Chondrocyte (in vitro differentiated cells): ENCODE measurements at regions not wholly inside any gene's neighbourhood (a gene's known extent, or its start where the extent isn't known, plus 50 kb on each side); places are given as distances from the start of the nearest gene placed in this dataset.

Experiments used
- DNase-seq: peaks from one replicate; pipeline ENCODE4 v3.0.0; 2021; ENCODE audit warnings: mixed read lengths, low spot score
- H3K27ac Mint-ChIP-seq: one replicate; pipeline ENCODE4 v1.8.0; 2021; ENCODE audit warnings: mild to moderate bottlenecking, moderate library complexity, mixed read lengths; ENCODE audit not compliant: unreplicated experiment
- H3K27me3 Mint-ChIP-seq: 2 replicates; pipeline ENCODE4 v1.8.0; 2021; ENCODE audit warnings: low read depth, mixed read lengths
- H3K36me3 Mint-ChIP-seq: 2 replicates; pipeline ENCODE4 v1.8.0; 2021; ENCODE audit warnings: low read depth, mixed read lengths
- H3K4me1 Mint-ChIP-seq: 2 replicates; pipeline ENCODE4 v1.8.0; 2021; ENCODE audit warnings: low read depth, mild to moderate bottlenecking, mixed read lengths
- H3K4me3 Mint-ChIP-seq: one replicate; pipeline ENCODE4 v1.8.0; 2021; ENCODE audit warnings: mild to moderate bottlenecking, moderate library complexity, mixed read lengths; ENCODE audit not compliant: unreplicated experiment
- H3K9me3 Mint-ChIP-seq: 2 replicates; pipeline ENCODE4 v1.8.0; 2021; ENCODE audit warnings: low read depth, mixed read lengths
- TF ChIP-seq, protein P1 (sequence below): fragments of 200-600 bp; sonication (generic); IDR thresholded peaks from 2 replicates; pipeline ENCODE4 v1.5.0; 2021; ENCODE audit warnings: antibody characterized with exemption, mild to moderate bottlenecking, moderate library complexity

DNA sequence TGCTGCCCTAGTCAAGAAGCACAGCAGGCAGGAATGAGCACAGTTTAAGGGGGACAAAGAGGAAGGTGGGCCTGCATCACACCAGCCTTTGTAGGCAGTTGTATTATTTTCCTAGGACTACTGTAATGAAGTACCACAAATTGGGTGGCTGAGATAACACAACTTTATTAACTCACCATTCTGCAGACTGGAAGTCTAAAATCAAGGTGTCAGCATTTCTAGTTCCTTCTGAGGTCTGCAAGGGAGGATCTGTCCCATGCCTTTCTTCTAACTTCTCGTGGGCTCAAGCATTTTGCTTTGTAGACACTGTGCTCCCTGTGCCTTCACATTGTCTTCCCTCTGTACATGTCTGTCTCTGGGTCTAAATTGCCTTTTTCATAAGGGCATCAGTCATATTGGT, 488.5 kb upstream of the JARID2 start:
- H3K27me3 Mint-ChIP-seq, result no peaks in the 10 kb centered on the region
- no peaks in the 10 kb centered on the region for H3K4me1 Mint-ChIP-seq
- no peak overlapping the region for H3K27ac Mint-ChIP-seq
- no peaks in the 10 kb centered on the region for H3K36me3 Mint-ChIP-seq
- DNase-seq, result no peak
- H3K4me3 Mint-ChIP-seq, result no peak overlapping the region
- peaks cover 3% of the 10 kb centered on the region for H3K9me3 Mint-ChIP-seq
- TF ChIP-seq, protein P1, sequence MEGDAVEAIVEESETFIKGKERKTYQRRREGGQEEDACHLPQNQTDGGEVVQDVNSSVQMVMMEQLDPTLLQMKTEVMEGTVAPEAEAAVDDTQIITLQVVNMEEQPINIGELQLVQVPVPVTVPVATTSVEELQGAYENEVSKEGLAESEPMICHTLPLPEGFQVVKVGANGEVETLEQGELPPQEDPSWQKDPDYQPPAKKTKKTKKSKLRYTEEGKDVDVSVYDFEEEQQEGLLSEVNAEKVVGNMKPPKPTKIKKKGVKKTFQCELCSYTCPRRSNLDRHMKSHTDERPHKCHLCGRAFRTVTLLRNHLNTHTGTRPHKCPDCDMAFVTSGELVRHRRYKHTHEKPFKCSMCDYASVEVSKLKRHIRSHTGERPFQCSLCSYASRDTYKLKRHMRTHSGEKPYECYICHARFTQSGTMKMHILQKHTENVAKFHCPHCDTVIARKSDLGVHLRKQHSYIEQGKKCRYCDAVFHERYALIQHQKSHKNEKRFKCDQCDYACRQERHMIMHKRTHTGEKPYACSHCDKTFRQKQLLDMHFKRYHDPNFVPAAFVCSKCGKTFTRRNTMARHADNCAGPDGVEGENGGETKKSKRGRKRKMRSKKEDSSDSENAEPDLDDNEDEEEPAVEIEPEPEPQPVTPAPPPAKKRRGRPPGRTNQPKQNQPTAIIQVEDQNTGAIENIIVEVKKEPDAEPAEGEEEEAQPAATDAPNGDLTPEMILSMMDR, result no peak

DNA sequence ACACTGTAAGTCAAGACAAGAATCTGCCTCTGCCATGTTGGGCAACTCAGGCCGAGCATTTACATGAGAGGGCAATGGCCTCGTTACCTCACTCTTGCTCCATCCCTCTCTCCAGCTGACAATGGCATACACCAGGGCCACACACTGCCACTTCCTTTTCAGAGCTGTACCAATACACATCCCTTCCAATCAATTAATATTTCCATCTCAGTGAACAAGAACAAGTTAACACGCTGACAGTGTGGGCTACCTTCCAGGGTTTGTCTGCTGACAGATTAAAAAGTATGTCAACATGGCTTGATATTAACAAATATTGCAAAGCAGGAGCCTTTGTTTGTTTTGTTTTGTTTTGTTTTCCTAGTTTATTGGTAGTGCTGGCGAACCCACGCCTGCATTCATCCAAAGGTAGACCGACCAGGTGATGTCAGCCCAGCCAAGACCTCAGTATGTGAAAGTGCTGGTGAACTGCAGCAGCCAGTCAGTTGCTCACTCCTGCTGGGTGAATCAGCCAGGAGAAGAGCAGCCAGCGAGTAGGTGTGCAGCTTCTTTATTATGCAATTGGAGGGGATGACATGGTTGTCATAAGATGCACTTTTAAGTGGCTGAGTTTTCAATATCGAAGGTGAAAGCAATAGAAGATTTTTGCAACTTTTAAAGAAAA, 487.3 kb upstream of the JARID2 start:
- Mint-ChIP-seq H3K36me3 (no peaks in the 10 kb centered on the region), H3K27ac (no peak overlapping the region), H3K27me3 (no peaks in the 10 kb centered on the region), H3K4me3 (no peak overlapping the region), H3K9me3 (peaks cover 2% of the 10 kb centered on the region), H3K4me1 (no peaks in the 10 kb centered on the region)
- DNase-seq, result no peak
- TF ChIP-seq, protein P1, result no peak

DNA sequence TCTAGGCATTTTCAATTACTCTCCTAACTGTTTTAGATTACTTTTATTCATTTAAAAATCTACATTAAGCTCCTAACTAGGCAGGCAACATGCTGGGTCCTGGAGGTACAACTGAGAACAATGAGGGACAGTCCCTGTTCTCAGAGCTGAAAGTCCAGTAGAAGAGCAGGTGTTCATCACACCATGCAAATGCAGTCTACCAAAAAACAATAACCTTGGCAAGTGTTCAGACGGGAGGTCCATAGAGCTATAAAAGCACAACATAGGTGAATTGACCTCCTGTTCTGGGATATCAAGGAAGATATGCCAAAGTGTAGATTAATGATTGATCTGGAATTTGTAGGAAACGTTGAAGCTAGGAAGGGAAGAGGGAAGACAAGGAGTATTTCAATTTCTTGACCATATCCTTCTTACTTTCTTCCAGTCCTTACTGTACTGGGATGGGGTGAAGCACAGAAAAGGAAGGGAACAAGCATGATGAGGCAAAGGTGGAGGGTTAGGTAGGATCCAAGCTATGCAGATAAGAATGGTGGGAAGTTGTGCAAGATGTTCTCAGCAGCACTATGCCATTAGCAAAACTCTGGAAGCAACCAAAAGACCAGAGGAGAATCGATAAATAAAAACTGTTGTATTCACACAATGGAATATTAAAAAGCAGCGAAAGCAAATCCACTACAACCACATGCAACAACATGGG, 485.7 kb upstream of the JARID2 start:
- Mint-ChIP-seq H3K9me3 (no peaks in the 10 kb centered on the region), H3K27ac (no peak overlapping the region), H3K4me3 (no peak overlapping the region), H3K4me1 (no peaks in the 10 kb centered on the region), H3K27me3 (no peaks in the 10 kb centered on the region), H3K36me3 (no peaks in the 10 kb centered on the region)
- no peak for DNase-seq
- TF ChIP-seq, protein P1, result no peak

DNA sequence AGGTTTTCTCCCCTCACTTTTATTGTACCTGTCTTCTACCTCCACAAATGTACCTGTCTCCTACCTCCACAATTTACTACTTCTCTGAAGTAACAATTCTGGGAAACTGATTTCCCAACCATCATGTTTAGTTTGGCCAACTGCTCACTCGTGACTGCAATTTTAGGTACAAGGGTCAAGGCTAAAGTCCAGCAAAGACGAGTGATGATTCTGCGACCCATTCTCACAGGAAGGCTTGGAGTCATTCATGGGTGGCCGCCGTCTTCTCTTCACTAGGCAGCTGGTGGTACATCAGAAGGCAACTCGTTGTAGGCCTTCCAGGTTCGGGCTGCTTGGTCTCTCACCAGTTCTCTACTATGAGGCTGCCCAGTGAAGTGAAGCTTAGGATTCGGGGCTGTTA, 483.8 kb upstream of the JARID2 start:
- H3K9me3 Mint-ChIP-seq, result no peaks in the 10 kb centered on the region

DNA sequence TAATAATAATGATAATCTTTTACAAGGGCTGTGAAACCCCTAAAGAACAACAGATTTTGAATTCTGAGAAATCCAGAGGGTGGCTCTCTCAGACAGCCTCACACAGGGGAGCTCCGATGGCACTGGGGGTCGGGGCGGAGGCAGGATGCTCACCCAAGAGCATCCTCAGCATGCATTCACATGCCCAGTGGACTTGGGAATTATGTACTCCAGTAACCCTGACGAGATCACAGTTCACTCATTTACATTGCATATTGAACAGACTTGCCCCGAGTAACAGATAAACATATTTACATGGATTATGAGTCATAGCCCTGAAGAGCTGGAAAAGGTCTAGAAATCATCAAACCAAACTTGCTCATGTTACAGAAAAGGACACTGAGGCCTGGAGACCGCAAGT, 482.7 kb upstream of the JARID2 start:
- Mint-ChIP-seq H3K9me3 (no peaks in the 10 kb centered on the region), H3K4me3 (no peak overlapping the region), H3K36me3 (no peaks in the 10 kb centered on the region), H3K27ac (no peak overlapping the region), H3K4me1 (no peaks in the 10 kb centered on the region), H3K27me3 (no peaks in the 10 kb centered on the region)
- DNase-seq, result no peak
- TF ChIP-seq, protein P1, result no peak

More for the DNA sequence above, 483.8 kb upstream of the JARID2 start:
- H3K36me3 Mint-ChIP-seq, result no peaks in the 10 kb centered on the region
- H3K27ac Mint-ChIP-seq, result no peak overlapping the region
- TF ChIP-seq, protein P1, result no peak
- no peaks in the 10 kb centered on the region for H3K27me3 Mint-ChIP-seq
- no peak overlapping the region for H3K4me3 Mint-ChIP-seq
- DNase-seq, result no peak
- no peaks in the 10 kb centered on the region for H3K4me1 Mint-ChIP-seq
